Calu3 (cell line): ENCODE measurements at regions not wholly inside any gene's neighbourhood (a gene's known extent, or its start where the extent isn't known, plus 50 kb on each side); places are given as distances from the start of the nearest gene placed in this dataset.

Source experiments
- BruUV-seq: library from RNA; stranded (reverse); fragments of 400-500 nt; replicated peaks from 2 replicates; lab custom pipeline; 2021; lab: Mats Ljungman, UMichigan
- CTCF ChIA-PET: fragments of 300-600 bp; sonication (Branson Sonifier 250); formaldehyde crosslinking; loops from one replicate; lab custom pipeline; 2022; ENCODE audit warnings: antibody characterized with exemption; lab: Charles Lee
- DNase-seq: peaks from one replicate; pipeline ENCODE4 v3.0.0; 2022
- H3K27ac Mint-ChIP-seq: one replicate; pipeline ENCODE4 v1.8.0; 2022; ENCODE audit warnings: mixed read lengths; ENCODE audit not compliant: unreplicated experiment
- H3K27me3 Mint-ChIP-seq: one replicate; pipeline ENCODE4 v1.8.0; 2022; ENCODE audit warnings: mixed read lengths; ENCODE audit not compliant: unreplicated experiment
- H3K36me3 Mint-ChIP-seq: one replicate; pipeline ENCODE4 v1.8.0; 2022; ENCODE audit warnings: mild to moderate bottlenecking, moderate library complexity, mixed read lengths; ENCODE audit not compliant: insufficient read depth, unreplicated experiment
- H3K4me1 Mint-ChIP-seq: one replicate; pipeline ENCODE4 v1.8.0; 2022; ENCODE audit warnings: mild to moderate bottlenecking, low read depth, mixed read lengths; ENCODE audit not compliant: unreplicated experiment
- H3K4me3 Mint-ChIP-seq: one replicate; pipeline ENCODE4 v1.8.0; 2022; ENCODE audit warnings: mild to moderate bottlenecking, low read depth, moderate library complexity, mixed read lengths; ENCODE audit not compliant: unreplicated experiment
- H3K9me3 Mint-ChIP-seq: one replicate; pipeline ENCODE4 v1.8.0; 2022; ENCODE audit warnings: low read depth, mixed read lengths; ENCODE audit not compliant: unreplicated experiment
- CTCF ChIP-seq: fragments of 200-600 bp; IDR thresholded peaks from one replicate; pipeline ENCODE4 v1.8.0; 2022; ENCODE audit warnings: antibody characterized with exemption; ENCODE audit not compliant: unreplicated experiment
- intact Hi-C: fragments of 100-400 bp; cut with micrococcal nuclease; formaldehyde crosslinking; loops from one replicate; pipeline ENCODE4 v1.10.0; 2022; ENCODE audit not compliant: unreplicated experiment

- BruUV-seq, result no TSS peak
- Mint-ChIP-seq H3K36me3 (no peaks in the 10 kb centered on the region), H3K4me1 (no peaks in the 10 kb centered on the region), H3K4me3 (no peak overlapping the region), H3K9me3 (no peaks in the 10 kb centered on the region), H3K27ac (no peak overlapping the region), H3K27me3 (no peaks in the 10 kb centered on the region)
- TF ChIP-seq CTCF, result no peak
- no peak for DNase-seq
- intact Hi-C loops, result no loop called here
- CTCF ChIA-PET, result no interaction called here
Observed at GRCh38 chr3:102665183-102665582, 230.4 kb downstream of the ZPLD1 start.

GRCh38 chr3:102668247-102668646 is 233.4 kb downstream of the ZPLD1 start:
- no peak overlapping the region for H3K27ac Mint-ChIP-seq
- H3K27me3 Mint-ChIP-seq, result no peaks in the 10 kb centered on the region
- CTCF ChIA-PET, result no interaction called here
- DNase-seq, result no peak
- H3K36me3 Mint-ChIP-seq, result no peaks in the 10 kb centered on the region
- TF ChIP-seq CTCF, result no peak
- no peaks in the 10 kb centered on the region for H3K9me3 Mint-ChIP-seq
- no TSS peak for BruUV-seq
- no peaks in the 10 kb centered on the region for H3K4me1 Mint-ChIP-seq
- intact Hi-C loops, result no loop called here
- H3K4me3 Mint-ChIP-seq, result no peak overlapping the region

GRCh38 chr3:102670986-102671385 is 236.2 kb downstream of the ZPLD1 start:
- Mint-ChIP-seq H3K36me3 (peaks cover 4% of the 10 kb centered on the region), H3K4me1 (peaks cover 8% of the 10 kb centered on the region), H3K9me3 (no peaks in the 10 kb centered on the region), H3K27ac (no peak overlapping the region), H3K4me3 (no peak overlapping the region), H3K27me3 (no peaks in the 10 kb centered on the region)
- intact Hi-C loops, result loop anchor here (5.0 to 10.0 kb wide), 5 partner anchors 456 to 1791 kb away; no protein-coding TSS in a partner anchor
- CTCF ChIA-PET, result no interaction called here
- no TSS peak for BruUV-seq
- no peak for TF ChIP-seq CTCF
- no peak for DNase-seq

DNA sequence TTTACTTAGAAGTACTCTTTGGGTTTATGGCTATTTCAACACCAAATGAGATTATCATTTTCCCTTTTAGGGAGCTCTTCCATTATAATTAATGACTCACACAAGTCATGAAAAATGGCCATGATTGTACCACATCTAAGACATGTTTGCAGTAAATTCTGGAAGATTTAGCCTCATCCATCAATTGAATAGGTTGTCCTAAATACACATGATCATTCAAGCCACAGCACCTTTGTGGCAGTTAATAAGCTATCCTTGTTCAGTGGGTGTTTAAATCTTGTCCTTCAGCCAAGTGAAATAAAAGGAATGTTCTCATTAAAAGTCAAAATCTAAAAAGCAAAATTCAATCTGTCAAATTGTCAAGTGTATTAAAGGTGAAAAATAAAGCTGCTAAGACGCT is 237.5 kb downstream of the ZPLD1 start:
- CTCF ChIA-PET, result no interaction called here
- peaks cover 8% of the 10 kb centered on the region for H3K4me1 Mint-ChIP-seq
- no TSS peak for BruUV-seq

More for the DNA sequence above, 237.5 kb downstream of the ZPLD1 start:
- TF ChIP-seq CTCF, result no peak
- Mint-ChIP-seq H3K9me3 (no peaks in the 10 kb centered on the region), H3K4me3 (no peak overlapping the region), H3K36me3 (peaks cover 4% of the 10 kb centered on the region), H3K27me3 (no peaks in the 10 kb centered on the region), H3K27ac (no peak overlapping the region)
- no peak for DNase-seq
- intact Hi-C loops, result loop anchor here (5.0 to 10.0 kb wide), 5 partner anchors 455 to 1790 kb away; no protein-coding TSS in a partner anchor
